WTC11 (cell line): ENCODE measurements at regions not wholly inside any gene's neighbourhood (a gene's known extent, or its start where the extent isn't known, plus 50 kb on each side); places are given as distances from the start of the nearest gene placed in this dataset.

ENCODE experiments used
- ATAC-seq: fragments of 200-7000 bp; cut with Tn5 transposase; 2 replicates; pipeline ENCODE4 v1.10.0; 2021; ENCODE audit warnings: mild to moderate bottlenecking, moderate library complexity
- CTCF ChIA-PET: fragments of 300-600 bp; sonication (Branson Sonifier 250); formaldehyde crosslinking; loops from one replicate; lab custom pipeline; 2021; ENCODE audit warnings: antibody characterized with exemption; lab: Charles Lee
- POLR2A ChIA-PET: fragments of 350-600 bp; sonication (Branson Sonifier 250); formaldehyde crosslinking; loops from one replicate; lab custom pipeline; 2021; ENCODE audit warnings: antibody characterized with exemption; lab: Charles Lee
- DNase-seq: peaks from one replicate; pipeline ENCODE4 v3.0.0; 2021; ENCODE audit warnings: low spot score
- H3K27ac Mint-ChIP-seq: 2 replicates; pipeline ENCODE4 v1.8.0; 2021; ENCODE audit warnings: mixed read lengths
- H3K27me3 Mint-ChIP-seq: 2 replicates; pipeline ENCODE4 v1.8.0; 2021; ENCODE audit warnings: low read depth, mild to moderate bottlenecking, moderate library complexity, mixed read lengths
- H3K36me3 Mint-ChIP-seq: 2 replicates; pipeline ENCODE4 v1.8.0; 2021; ENCODE audit warnings: mixed read lengths
- H3K4me1 Mint-ChIP-seq: 2 replicates; pipeline ENCODE4 v1.8.0; 2022; ENCODE audit warnings: mixed read lengths
- H3K4me3 Mint-ChIP-seq: 2 replicates; pipeline ENCODE4 v1.8.0; 2021; ENCODE audit warnings: mild to moderate bottlenecking, moderate library complexity, mixed read lengths
- H3K9me3 Mint-ChIP-seq: 2 replicates; pipeline ENCODE4 v1.8.0; 2021; ENCODE audit warnings: mixed read lengths
- AFF4 ChIP-seq: sonication (generic); formaldehyde crosslinking; IDR thresholded peaks from 2 replicates; pipeline ENCODE4 v1.8.1; 2023; ENCODE audit warnings: mild to moderate bottlenecking, missing genetic modification reagents, borderline replicate concordance
- E2F5 ChIP-seq: sonication (generic); formaldehyde crosslinking; IDR thresholded peaks from 2 replicates; pipeline ENCODE4 v1.8.1; 2022; ENCODE audit warnings: mild to moderate bottlenecking, moderate library complexity, missing genetic modification reagents
- FOXK1 ChIP-seq: sonication (generic); formaldehyde crosslinking; IDR thresholded peaks from 2 replicates; pipeline ENCODE4 v1.8.0; 2022; ENCODE audit warnings: mild to moderate bottlenecking, moderate library complexity, missing genetic modification reagents
- GTF2I ChIP-seq: fragments of 250-450 bp; sonication (Bioruptor Pico); conservative IDR thresholded peaks from 2 replicates; pipeline ENCODE4 v1.4.0; 2021; ENCODE audit warnings: mild to moderate bottlenecking
- MAX ChIP-seq: sonication (generic); formaldehyde crosslinking; IDR thresholded peaks from 2 replicates; pipeline ENCODE4 v1.8.0; 2022; ENCODE audit warnings: mild to moderate bottlenecking, missing genetic modification reagents
- MLX ChIP-seq: sonication (generic); formaldehyde crosslinking; IDR thresholded peaks from 2 replicates; pipeline ENCODE4 v1.8.1; 2023; ENCODE audit warnings: mild to moderate bottlenecking, missing genetic modification reagents, moderate library complexity
- PRDM15 ChIP-seq: sonication (generic); formaldehyde crosslinking; IDR thresholded peaks from 2 replicates; pipeline ENCODE4 v1.8.0; 2022; ENCODE audit warnings: missing genetic modification reagents
- PRRX2 ChIP-seq: fragments of 250-450 bp; sonication (Bioruptor Pico); IDR thresholded peaks from 2 replicates; pipeline ENCODE4 v1.8.0; 2021; ENCODE audit warnings: mild to moderate bottlenecking
- TCF7 ChIP-seq: sonication (generic); formaldehyde crosslinking; IDR thresholded peaks from 2 replicates; pipeline ENCODE4 v1.8.0; 2022; ENCODE audit warnings: mild to moderate bottlenecking, low read depth, missing genetic modification reagents, moderate library complexity
- ZBTB43 ChIP-seq: sonication (generic); formaldehyde crosslinking; IDR thresholded peaks from 2 replicates; pipeline ENCODE4 v1.8.1; 2023; ENCODE audit warnings: mild to moderate bottlenecking, missing genetic modification reagents
- ZNF263 ChIP-seq: sonication (generic); formaldehyde crosslinking; IDR thresholded peaks from 2 replicates; pipeline ENCODE4 v1.8.1; 2022; ENCODE audit warnings: low read depth, mild to moderate bottlenecking, moderate library complexity, missing genetic modification reagents
- ZNF532 ChIP-seq: fragments of 250-450 bp; sonication (Bioruptor Pico); IDR thresholded peaks from 2 replicates; pipeline ENCODE4 v1.9.0; 2021; ENCODE audit warnings: mild to moderate bottlenecking, borderline replicate concordance

- TF ChIP-seq ZBTB43 = no peak
- no peak for TF ChIP-seq AFF4 (CRISPR knock-in tag)
- no peak for TF ChIP-seq MLX
- no peak for TF ChIP-seq PRRX2 (CRISPR knock-in tag)
- TF ChIP-seq TCF7 (CRISPR knock-in tag) = no peak
- TF ChIP-seq E2F5 (CRISPR knock-in tag) = no peak
- TF ChIP-seq ZNF532 (CRISPR knock-in tag) = no peak
- TF ChIP-seq PRDM15 (CRISPR knock-in tag) = no peak
- TF ChIP-seq, all 79 proteins: peak for 0
These were observed 130.5 kb downstream of the TTLL2 start (continued) for GRCh38 chr6:167455371-167455770.

GRCh38 chr6:167462514-167463312 lies 137.8 kb downstream of the TTLL2 start:
- Mint-ChIP-seq H3K9me3 (no peaks in the 10 kb centered on the region), H3K36me3 (no peaks in the 10 kb centered on the region), H3K27me3 (no peaks in the 10 kb centered on the region), H3K27ac (no peak overlapping the region), H3K4me3 (no peak overlapping the region), H3K4me1 (peaks cover 6% of the 10 kb centered on the region; the same call in 1 of the 2 replicates)
- TF ChIP-seq ZNF263 (CRISPR knock-in tag) (no peak), FOXK1 (CRISPR knock-in tag) (no peak), GTF2I (CRISPR knock-in tag) (no peak), MLX (no peak), MAX (CRISPR knock-in tag) (no peak)
- POLR2A ChIA-PET = no interaction called here
- DNase-seq = no peak
- CTCF ChIA-PET = no interaction called here
- ATAC-seq = no peak
